CD4-positive, alpha-beta T cell (primary cell): ENCODE measurements at regions not wholly inside any gene's neighbourhood (a gene's known extent, or its start where the extent isn't known, plus 50 kb on each side); places are given as distances from the start of the nearest gene placed in this dataset.

Experiments
- ATAC-seq: fragments of 200-7000 bp; cut with Tn5 transposase; one replicate; pipeline ENCODE4 v1.10.0; 2022; ENCODE audit warnings: mild to moderate bottlenecking; ENCODE audit not compliant: poor library complexity
- CTCF ChIA-PET: fragments of 350-600 bp; sonication (Branson Sonifier 250); formaldehyde crosslinking; loops from one replicate; lab custom pipeline; 2021; ENCODE audit warnings: antibody characterized with exemption, inconsistent platforms; lab: Charles Lee
- POLR2A ChIA-PET: fragments of 350-600 bp; sonication (Branson Sonifier 250); formaldehyde crosslinking; loops from one replicate; lab custom pipeline; 2021; ENCODE audit warnings: antibody characterized with exemption, inconsistent platforms; lab: Charles Lee
- DNase-seq, 14 experiments: peaks; one replicate each; pipeline ENCODE4 v3.0.0-alpha.2; 2013 to 2020; ENCODE audit warnings: mixed read lengths in 2 of 14
- H3K27ac ChIP-seq, 2 donors: one replicate each; pipeline versions ENCODE4 v1.5.1 to v1.7.0; 2013; ENCODE audit warnings: low read length in 2 of 2, low read depth in 1 of 2, mild to moderate bottlenecking in 1 of 2
- H3K27me3 ChIP-seq, 2 experiments: 1 replicate in 1 of 2; 2 replicates in 1 of 2; pipeline versions ENCODE4 v1.6.1 to v1.7.0; 2013; ENCODE audit warnings: low read length in 2 of 2, control low read depth in 1 of 2, mild to moderate bottlenecking in 1 of 2, moderate library complexity in 1 of 2; ENCODE audit not compliant: insufficient read depth in 2 of 2, control insufficient read depth in 1 of 2
- H3K36me3 ChIP-seq: one replicate; pipeline ENCODE4 v1.6.1; 2013; ENCODE audit warnings: low read length, control low read depth; ENCODE audit not compliant: insufficient read depth
- H3K4me1 ChIP-seq: one replicate; pipeline ENCODE4 v1.6.1; 2013; ENCODE audit warnings: low read length, control low read depth; ENCODE audit not compliant: insufficient read depth
- H3K4me3 ChIP-seq: one replicate; pipeline ENCODE4 v1.5.1; 2013; ENCODE audit warnings: mild to moderate bottlenecking, low read length, moderate library complexity
- H3K9me3 ChIP-seq, 2 experiments: 1 replicate in 1 of 2; 2 replicates in 1 of 2; pipeline versions ENCODE4 v1.6.1 to v1.7.0; 2013; ENCODE audit warnings: low read length in 2 of 2, mild to moderate bottlenecking in 2 of 2, control low read depth in 1 of 2, moderate library complexity in 1 of 2; ENCODE audit not compliant: control insufficient read depth in 1 of 2, insufficient read depth in 1 of 2
- H3K27ac Mint-ChIP-seq: one replicate; pipeline ENCODE4 v1.8.0; 2020; ENCODE audit warnings: mixed read lengths
- H3K27me3 Mint-ChIP-seq: one replicate; pipeline ENCODE4 v1.8.0; 2021; ENCODE audit warnings: mixed read lengths
- H3K36me3 Mint-ChIP-seq: one replicate; pipeline ENCODE4 v1.8.0; 2021; ENCODE audit warnings: low read depth, mixed read lengths
- H3K4me1 Mint-ChIP-seq: one replicate; pipeline ENCODE4 v1.8.0; 2021; ENCODE audit warnings: low read depth, mixed read lengths
- H3K4me3 Mint-ChIP-seq: one replicate; pipeline ENCODE4 v1.8.0; 2020; ENCODE audit warnings: mild to moderate bottlenecking, mixed read lengths
- H3K9me3 Mint-ChIP-seq: one replicate; pipeline ENCODE4 v1.8.0; 2020; ENCODE audit warnings: mixed read lengths
- CTCF ChIP-seq: fragments of 200-600 bp; IDR thresholded peaks from one replicate; pipeline ENCODE4 v1.8.0; 2022; ENCODE audit warnings: antibody characterized with exemption, mild to moderate bottlenecking
- intact Hi-C, 2 experiments: fragments of 100-400 bp; cut with DNase I in 1 of 2; cut with micrococcal nuclease in 1 of 2; formaldehyde crosslinking; loops; one replicate each; pipeline versions ENCODE4 v1.15.1 to v1.9.0; 2023 to 2025; cut with DNase I, micrococcal nuclease

- no peak for ATAC-seq
- intact Hi-C loops = no loop called here
- no peak for TF ChIP-seq CTCF
- H3K27me3 Mint-ChIP-seq = peaks cover 5% of the 10 kb centered on the region
- Histone ChIP-seq H3K4me1 (no peaks in the 10 kb centered on the region), H3K27ac (no peak overlapping the region), H3K4me3 (no peak overlapping the region), H3K36me3 (no peaks in the 10 kb centered on the region), H3K27me3 (peaks cover 0 to 2% of the 10 kb centered on the region in 2 experiments), H3K9me3 (no peaks in the 10 kb centered on the region)
- H3K27ac Mint-ChIP-seq = no peak overlapping the region
- H3K4me3 Mint-ChIP-seq = no peak overlapping the region
- no peaks in the 10 kb centered on the region for H3K36me3 Mint-ChIP-seq
- DNase-seq = no peak
- H3K9me3 Mint-ChIP-seq = no peaks in the 10 kb centered on the region
- ChIA-PET CTCF (no interaction called here), POLR2A (no interaction called here)
- H3K4me1 Mint-ChIP-seq = no peaks in the 10 kb centered on the region
These were observed 132.7 kb downstream of the TSN start for GRCh38 chr2:121888189-121888557.

GRCh38 chr2:121890041-121890440 is 134.6 kb downstream of the TSN start:
- H3K27me3 ChIP-seq = peaks cover 0 to 2% of the 10 kb centered on the region in 2 experiments
- ChIA-PET POLR2A (no interaction called here), CTCF (no interaction called here)

GRCh38 chr2:121895723-121896571 is 140.5 kb downstream of the TSN start:
- Histone ChIP-seq H3K4me1 (no peaks in the 10 kb centered on the region), H3K4me3 (no peak overlapping the region), H3K36me3 (no peaks in the 10 kb centered on the region), H3K9me3 (no peaks in the 10 kb centered on the region), H3K27ac (no peak overlapping the region), H3K27me3 (no peaks in the 10 kb centered on the region)
- no peak overlapping the region for H3K4me3 Mint-ChIP-seq
- H3K27ac Mint-ChIP-seq = no peak overlapping the region
- DNase-seq (no peak), ATAC-seq (no peak)
- peaks cover 3% of the 10 kb centered on the region for H3K27me3 Mint-ChIP-seq
- POLR2A ChIA-PET = no interaction called here
- no peaks in the 10 kb centered on the region for H3K4me1 Mint-ChIP-seq
- CTCF ChIA-PET = no interaction called here
- no peaks in the 10 kb centered on the region for H3K9me3 Mint-ChIP-seq
- intact Hi-C loops = no loop called here
- H3K36me3 Mint-ChIP-seq = no peaks in the 10 kb centered on the region
- no peak for TF ChIP-seq CTCF

More at GRCh38 chr2:121890041-121890440, 134.6 kb downstream of the TSN start:
- Mint-ChIP-seq H3K27ac (no peak overlapping the region), H3K27me3 (peaks cover 5% of the 10 kb centered on the region), H3K4me1 (no peaks in the 10 kb centered on the region), H3K9me3 (no peaks in the 10 kb centered on the region), H3K4me3 (no peak overlapping the region), H3K36me3 (no peaks in the 10 kb centered on the region)
- Histone ChIP-seq H3K4me3 (no peak overlapping the region), H3K9me3 (no peaks in the 10 kb centered on the region), H3K4me1 (no peaks in the 10 kb centered on the region), H3K27ac (no peak overlapping the region), H3K36me3 (no peaks in the 10 kb centered on the region)
- intact Hi-C loops = no loop called here
- no peak for DNase-seq
- no peak for ATAC-seq
- no peak for TF ChIP-seq CTCF
